ENCODE measurements at regions not wholly inside any gene's neighbourhood (a gene's known extent, or its start where the extent isn't known, plus 50 kb on each side); places are given as distances from the start of the nearest gene placed in this dataset.

DNA sequence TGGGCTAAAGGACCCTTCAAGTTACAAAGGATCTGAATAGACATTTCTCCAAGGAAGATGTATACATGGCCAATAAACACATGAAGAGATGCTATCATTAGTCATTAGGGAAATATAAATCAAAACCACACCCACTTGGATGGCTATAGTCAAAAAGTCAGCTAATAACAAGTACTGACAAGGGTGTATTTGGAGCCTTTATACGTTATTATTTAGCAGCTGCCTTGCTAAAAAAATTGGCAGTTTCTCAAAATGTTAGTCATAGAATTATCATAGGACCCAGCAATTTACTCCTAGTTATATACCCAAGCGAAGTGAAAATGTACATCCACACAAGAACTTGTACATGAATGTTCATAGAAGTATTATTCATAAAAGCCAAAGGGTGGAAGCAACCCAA lies 112.7 kb upstream of the DUSP21 start:
- 52% methylated on average over 2 of the region's 2 CpGs for WGBS
- intact Hi-C loops (cut with DNase I) = no loop called here
- Histone ChIP-seq H3K9me3 (no peaks in the 10 kb centered on the region), H3K4me3 (no peak overlapping the region), H3K27me3 (no peaks in the 10 kb centered on the region), H3K27ac (replicated peaks in 1 of 4) (no peak overlapping the region), H3K4me1 (no peaks in the 10 kb centered on the region), H3K36me3 (no peaks in the 10 kb centered on the region)
- DNase-seq (ENCODE audit: extremely low spot score) = no peak
- TF ChIP-seq, protein P1, sequence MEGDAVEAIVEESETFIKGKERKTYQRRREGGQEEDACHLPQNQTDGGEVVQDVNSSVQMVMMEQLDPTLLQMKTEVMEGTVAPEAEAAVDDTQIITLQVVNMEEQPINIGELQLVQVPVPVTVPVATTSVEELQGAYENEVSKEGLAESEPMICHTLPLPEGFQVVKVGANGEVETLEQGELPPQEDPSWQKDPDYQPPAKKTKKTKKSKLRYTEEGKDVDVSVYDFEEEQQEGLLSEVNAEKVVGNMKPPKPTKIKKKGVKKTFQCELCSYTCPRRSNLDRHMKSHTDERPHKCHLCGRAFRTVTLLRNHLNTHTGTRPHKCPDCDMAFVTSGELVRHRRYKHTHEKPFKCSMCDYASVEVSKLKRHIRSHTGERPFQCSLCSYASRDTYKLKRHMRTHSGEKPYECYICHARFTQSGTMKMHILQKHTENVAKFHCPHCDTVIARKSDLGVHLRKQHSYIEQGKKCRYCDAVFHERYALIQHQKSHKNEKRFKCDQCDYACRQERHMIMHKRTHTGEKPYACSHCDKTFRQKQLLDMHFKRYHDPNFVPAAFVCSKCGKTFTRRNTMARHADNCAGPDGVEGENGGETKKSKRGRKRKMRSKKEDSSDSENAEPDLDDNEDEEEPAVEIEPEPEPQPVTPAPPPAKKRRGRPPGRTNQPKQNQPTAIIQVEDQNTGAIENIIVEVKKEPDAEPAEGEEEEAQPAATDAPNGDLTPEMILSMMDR (IDR thresholded peaks at IDR 0.05) = no peak
- TF ChIP-seq EP300 (IDR thresholded peaks at IDR 0.05) (no peak), POLR2A (IDR thresholded peaks at IDR 0.05; ENCODE audit: low read depth) (no peak), POLR2AphosphoS5 (IDR thresholded peaks at IDR 0.05) (no peak)

GRCh38 chrX:44723426-44723825 lies 120.4 kb upstream of the DUSP21 start:
- Histone ChIP-seq H3K36me3 (no peaks in the 10 kb centered on the region), H3K4me1 (no peaks in the 10 kb centered on the region), H3K4me3 (no peak overlapping the region), H3K9me3 (no peaks in the 10 kb centered on the region), H3K27me3 (no peaks in the 10 kb centered on the region), H3K27ac (replicated peaks in 1 of 4) (no peak overlapping the region)
- WGBS = 90% methylated on average over 5 of the region's 5 CpGs
- no peak for DNase-seq (ENCODE audit: extremely low spot score)
- TF ChIP-seq EP300 (IDR thresholded peaks at IDR 0.05) (no peak), POLR2AphosphoS5 (IDR thresholded peaks at IDR 0.05) (no peak)
- TF ChIP-seq, protein P1 (IDR thresholded peaks at IDR 0.05) = no peak
- intact Hi-C loops (cut with DNase I) = no loop called here

DNA sequence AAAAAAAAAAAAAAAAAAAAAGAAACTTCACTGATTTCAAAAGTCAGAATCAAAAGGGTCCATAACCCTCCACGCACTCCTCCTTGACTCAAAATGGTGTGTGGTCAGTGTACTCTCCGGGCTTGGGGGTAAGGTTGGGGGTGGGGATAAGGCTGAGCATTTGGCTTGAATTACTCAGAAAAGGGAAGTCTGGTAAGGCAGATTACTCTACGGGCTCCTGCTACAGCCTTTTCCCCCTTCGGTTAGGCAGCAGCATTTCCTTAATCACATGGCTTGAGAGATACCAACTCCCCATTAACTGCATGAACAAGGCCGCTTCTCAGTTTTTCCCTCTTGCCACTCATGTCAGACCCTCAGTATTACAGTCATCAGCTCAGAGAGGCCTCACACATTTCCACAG lies 135.4 kb upstream of the DUSP21 start:
- no peaks in the 10 kb centered on the region for H3K9me3 ChIP-seq
- no peak for TF ChIP-seq POLR2A (IDR thresholded peaks at IDR 0.05; ENCODE audit: low read depth)
- TF ChIP-seq EP300 (IDR thresholded peaks at IDR 0.05) = no peak
- TF ChIP-seq, protein P1 (IDR thresholded peaks at IDR 0.05) = no peak
- no peak for TF ChIP-seq POLR2AphosphoS5 (IDR thresholded peaks at IDR 0.05)
- no peaks in the 10 kb centered on the region for H3K27me3 ChIP-seq
- intact Hi-C loops (cut with DNase I) = no loop called here
- DNase-seq (ENCODE audit: extremely low spot score) = no peak
- 58% methylated on average over 5 of the region's 5 CpGs for WGBS
- no peak overlapping the region for H3K27ac ChIP-seq (replicated peaks in 1 of 4)
- H3K36me3 ChIP-seq = no peaks in the 10 kb centered on the region
- no peaks in the 10 kb centered on the region for H3K4me1 ChIP-seq
- no peak overlapping the region for H3K4me3 ChIP-seq

DNA sequence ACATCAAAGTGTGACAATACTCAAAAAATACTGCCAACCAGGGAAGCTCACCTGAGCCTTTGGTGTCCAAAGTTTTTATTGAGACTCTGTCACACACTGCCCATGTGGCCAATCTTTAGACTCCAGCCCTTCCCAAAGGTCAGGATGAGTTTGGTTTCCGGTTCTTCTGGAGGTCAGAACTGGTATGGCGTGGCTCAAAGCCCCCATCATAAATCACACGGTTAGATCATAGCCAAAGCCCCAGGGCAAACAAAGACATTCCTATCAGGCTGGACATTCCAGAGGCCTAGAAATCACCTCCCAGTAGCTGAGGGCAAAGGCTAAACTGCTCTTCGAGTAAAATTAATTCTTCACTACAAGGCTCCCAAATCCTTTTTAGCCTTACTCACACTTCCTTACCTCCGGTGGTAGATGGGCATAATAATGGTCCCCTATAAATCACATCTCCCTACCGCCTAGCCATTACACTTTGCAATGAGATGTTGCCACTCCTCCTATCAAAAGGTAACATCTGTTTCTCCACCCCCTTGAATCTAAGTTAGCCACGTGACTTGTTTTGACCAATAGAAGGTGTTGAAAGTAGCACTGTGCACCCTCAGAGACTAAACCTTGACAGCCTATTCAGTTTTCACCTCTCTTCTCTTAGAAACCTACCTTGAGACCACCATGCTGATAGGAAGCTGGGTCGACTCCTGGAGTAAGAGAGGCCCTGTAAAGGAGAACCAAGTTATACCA lies 137.8 kb upstream of the DUSP21 start:
- H3K4me3 ChIP-seq = no peak overlapping the region
- TF ChIP-seq POLR2A (IDR thresholded peaks at IDR 0.05; ENCODE audit: low read depth) (no peak), EP300 (IDR thresholded peaks at IDR 0.05) (no peak), POLR2AphosphoS5 (IDR thresholded peaks at IDR 0.05) (no peak)
- no peaks in the 10 kb centered on the region for H3K9me3 ChIP-seq
- 55% methylated on average over 8 of the region's 8 CpGs for WGBS
- H3K36me3 ChIP-seq = no peaks in the 10 kb centered on the region
- no peaks in the 10 kb centered on the region for H3K4me1 ChIP-seq
- intact Hi-C loops (cut with DNase I) = no loop called here
- H3K27ac ChIP-seq (replicated peaks in 1 of 4) = no peak overlapping the region
- no peaks in the 10 kb centered on the region for H3K27me3 ChIP-seq
- no peak for DNase-seq (ENCODE audit: extremely low spot score)

- DNase-seq (ENCODE audit: extremely low spot score) = no peak
- Histone ChIP-seq H3K4me3 (no peak overlapping the region), H3K36me3 (no peaks in the 10 kb centered on the region), H3K4me1 (no peaks in the 10 kb centered on the region), H3K27ac (replicated peaks in 1 of 4) (no peak overlapping the region), H3K27me3 (no peaks in the 10 kb centered on the region), H3K9me3 (no peaks in the 10 kb centered on the region)
- intact Hi-C loops (cut with DNase I) = no loop called here
- TF ChIP-seq, protein P1 (IDR thresholded peaks at IDR 0.05) = no peak
- TF ChIP-seq POLR2A (IDR thresholded peaks at IDR 0.05; ENCODE audit: low read depth) = no peak
- no peak for TF ChIP-seq POLR2AphosphoS5 (IDR thresholded peaks at IDR 0.05)
- no peak for TF ChIP-seq EP300 (IDR thresholded peaks at IDR 0.05)
- WGBS = 80% methylated on average over 3 of the region's 3 CpGs
These were observed 145.5 kb upstream of the DUSP21 start for GRCh38 chrX:44698357-44698756.
